ENCODE measurements at regions not wholly inside any gene's neighbourhood (a gene's known extent, or its start where the extent isn't known, plus 50 kb on each side); places are given as distances from the start of the nearest gene placed in this dataset.
A peak's percentile ranks its signal among the peaks of the same experiment; 100 is the strongest.

- Histone ChIP-seq H3K23ac (ENCODE audit: insufficient read length, low read depth, low read length) (no peak overlapping the region), H2BK120ac (ENCODE audit: low read depth, low read length, poor library complexity, severe bottlenecking) (no peak overlapping the region), H2AK5ac (ENCODE audit: insufficient read length, low read length) (no peak overlapping the region), H3K27me3 (ENCODE audit: insufficient read depth, low read length) (no peaks in the 10 kb centered on the region), H2AFZ (ENCODE audit: low read length) (no peak overlapping the region), H4K8ac (replicated peaks; ENCODE audit: insufficient read length, low read depth, low read length) (no peak overlapping the region), H3K9ac (ENCODE audit: extremely low read depth, insufficient read length, low read length) (peak overlapping the region; percentile 91), H3K79me1 (ENCODE audit: insufficient read depth, low read depth, low read length, poor library complexity, severe bottlenecking) (no peaks in the 10 kb centered on the region), H2BK20ac (ENCODE audit: low read depth, low read length, poor library complexity, severe bottlenecking) (no peak overlapping the region), H3K4me1 (ENCODE audit: insufficient read depth, low read length) (peaks cover 3% of the 10 kb centered on the region), H3K23me2 (ENCODE audit: insufficient read length, low read depth, low read length, poor library complexity, severe bottlenecking) (peaks cover 12% of the 10 kb centered on the region), H2BK5ac (ENCODE audit: insufficient read length, low read length) (no peak overlapping the region), H3K14ac (ENCODE audit: insufficient read depth, low read length) (peak overlapping the region; percentile 81; the same call in 1 of the 2 replicates), H3K18ac (ENCODE audit: insufficient read length, low read depth, low read length) (peak overlapping the region; percentile 64), H3K27ac (ENCODE audit: insufficient read length, low read depth, low read length) (peak overlapping the region; percentile 61), H3K4me2 (ENCODE audit: insufficient read depth, insufficient read length, low read length) (peak overlapping the region; percentile 84), H3K79me2 (ENCODE audit: insufficient read depth, low read length) (no peaks in the 10 kb centered on the region; the same call in 1 of the 2 replicates), H4K5ac (ENCODE audit: insufficient read length, low read depth, low read length) (no peak overlapping the region), H4K20me1 (ENCODE audit: control insufficient read depth, insufficient read depth, insufficient read length) (no peaks in the 10 kb centered on the region), H3K9me3 (ENCODE audit: control insufficient read depth, low read depth, low read length) (no peaks in the 10 kb centered on the region), H2BK15ac (ENCODE audit: low read depth, low read length) (no peak overlapping the region), H2BK12ac (ENCODE audit: insufficient read length, low read depth, low read length) (no peak overlapping the region), H4K91ac (ENCODE audit: insufficient read length, low read depth, low read length) (no peak overlapping the region), H3K4ac (ENCODE audit: low read depth, low read length) (no peak overlapping the region; the same call in 1 of the 2 replicates), H3K56ac (ENCODE audit: insufficient read length, low read depth, low read length) (no peak overlapping the region), H3T11ph (ENCODE audit: low read length) (peak overlapping the region; percentile 70)
- Mint-ChIP-seq H3K27me3 (ENCODE audit: low read depth) (peaks cover 16% of the 10 kb centered on the region), H3K4me3 (peak overlapping the region; percentile 88 to 89), H3K36me3 (ENCODE audit: insufficient read depth in 1 of 3, low read depth in 3 of 3) (peaks cover 0 to 2% (median 1%) of the 10 kb centered on the region in 3 experiments; a peak in 3 of 7 replicates), H3K27ac (peak overlapping the region; percentile 95 to 100 (median 99)), H3K4me1 (peaks cover 24 to 27% of the 10 kb centered on the region in 2 experiments), H3K9me3 (no peaks in the 10 kb centered on the region; a peak in 1 of 5 replicates)
- WGBS (ENCODE audit: extremely low coverage, insufficient read length, low lambda C conversion rate) = no CpG with 5 or more reads among the region's 21 CpGs
- DNase-seq = no peak
- no peak for TF ChIP-seq CTCF (conservative IDR thresholded peaks at IDR 0.05)
Measured at GRCh38 chr6:26158581-26159356, 71.5 kb downstream of the HFE start.

All from H9 (cell line).